IgD-negative memory B cell (primary cell): ENCODE measurements at regions not wholly inside any gene's neighbourhood (a gene's known extent, or its start where the extent isn't known, plus 50 kb on each side); places are given as distances from the start of the nearest gene placed in this dataset.

Experiments used
- H3K27ac Mint-ChIP-seq, 3 donors: one replicate each; pipeline ENCODE4 v1.8.0; 2020 to 2022; ENCODE audit warnings: mild to moderate bottlenecking in 3 of 3, mixed read lengths in 3 of 3, moderate library complexity in 1 of 3
- H3K27me3 Mint-ChIP-seq: one replicate; pipeline ENCODE4 v1.8.0; 2021; ENCODE audit warnings: mixed read lengths
- H3K36me3 Mint-ChIP-seq: one replicate; pipeline ENCODE4 v1.8.0; 2020; ENCODE audit warnings: mild to moderate bottlenecking, mixed read lengths
- H3K4me1 Mint-ChIP-seq, 3 donors: one replicate each; pipeline ENCODE4 v1.8.0; 2020 to 2022; ENCODE audit warnings: mixed read lengths in 3 of 3, mild to moderate bottlenecking in 1 of 3
- H3K4me3 Mint-ChIP-seq, 4 donors: one replicate each; pipeline ENCODE4 v1.8.0; 2020 to 2022; ENCODE audit warnings: mild to moderate bottlenecking in 4 of 4, mixed read lengths in 4 of 4, moderate library complexity in 3 of 4
- H3K9me3 Mint-ChIP-seq, 3 donors: one replicate each; pipeline ENCODE4 v1.8.0; 2020 to 2021; ENCODE audit warnings: mixed read lengths in 3 of 3, mild to moderate bottlenecking in 1 of 3

- H3K27me3 Mint-ChIP-seq = peaks cover 30% of the 10 kb centered on the region
- H3K9me3 Mint-ChIP-seq = peaks cover 0 to 2% (median 0%) of the 10 kb centered on the region in 3 donors
- H3K36me3 Mint-ChIP-seq = no peaks in the 10 kb centered on the region
- peak overlapping the region in 1 of 3 donors; percentile 16 for H3K27ac Mint-ChIP-seq
- peaks cover 6 to 16% (median 8%) of the 10 kb centered on the region in 3 donors for H3K4me1 Mint-ChIP-seq
- no peak overlapping the region for H3K4me3 Mint-ChIP-seq
Observed at GRCh38 chr4:41883988-41884734, 51.1 kb upstream of the TMEM33 start.

GRCh38 chr4:41882625-41883347, 52.4 kb upstream of the TMEM33 start:
- peaks cover 42% of the 10 kb centered on the region for H3K27me3 Mint-ChIP-seq
- peak overlapping the region; percentile 44 to 75 (median 56) for H3K4me3 Mint-ChIP-seq
- peaks cover 6 to 16% (median 10%) of the 10 kb centered on the region in 3 donors for H3K4me1 Mint-ChIP-seq
- H3K36me3 Mint-ChIP-seq = no peaks in the 10 kb centered on the region
- peaks cover 0 to 2% (median 0%) of the 10 kb centered on the region in 3 donors for H3K9me3 Mint-ChIP-seq
- H3K27ac Mint-ChIP-seq = peak overlapping the region in 1 of 3 donors; percentile 23

- Mint-ChIP-seq H3K4me3 (peak overlapping the region; percentile 44 to 75 (median 56)), H3K4me1 (peaks cover 6 to 16% (median 10%) of the 10 kb centered on the region in 3 donors), H3K27ac (no peak overlapping the region), H3K27me3 (peaks cover 45% of the 10 kb centered on the region), H3K36me3 (no peaks in the 10 kb centered on the region), H3K9me3 (peaks cover 0 to 2% (median 0%) of the 10 kb centered on the region in 3 donors)
Observed at GRCh38 chr4:41881981-41882624, 53.1 kb upstream of the TMEM33 start.

- Mint-ChIP-seq H3K9me3 (peaks cover 0 to 2% (median 0%) of the 10 kb centered on the region in 3 donors), H3K36me3 (peaks cover 2% of the 10 kb centered on the region), H3K4me3 (peak overlapping the region; percentile 9 to 57 (median 44)), H3K4me1 (peaks cover 6 to 16% (median 10%) of the 10 kb centered on the region in 3 donors), H3K27ac (peak overlapping the region in 2 of 3 donors; percentile 86), H3K27me3 (peaks cover 51% of the 10 kb centered on the region)
Observed at GRCh38 chr4:41880840-41881831, 54.1 kb upstream of the TMEM33 start.

- peak overlapping the region; percentile 63 to 86 (median 65) for H3K27ac Mint-ChIP-seq
- H3K4me3 Mint-ChIP-seq = peak overlapping the region in 1 of 4 donors; percentile 57
- H3K4me1 Mint-ChIP-seq = peaks cover 6 to 16% (median 10%) of the 10 kb centered on the region in 3 donors
Observed at GRCh38 chr4:41880022-41880837, 55.0 kb upstream of the TMEM33 start.

GRCh38 chr4:41879552-41879951, 55.7 kb upstream of the TMEM33 start:
- H3K4me3 Mint-ChIP-seq = no peak overlapping the region
- peaks cover 6 to 16% (median 10%) of the 10 kb centered on the region in 3 donors for H3K4me1 Mint-ChIP-seq
- H3K27ac Mint-ChIP-seq = peak overlapping the region in 1 of 3 donors; percentile 65
- peaks cover 2% of the 10 kb centered on the region for H3K36me3 Mint-ChIP-seq
- peaks cover 62% of the 10 kb centered on the region for H3K27me3 Mint-ChIP-seq
- peaks cover 0 to 2% (median 0%) of the 10 kb centered on the region in 3 donors for H3K9me3 Mint-ChIP-seq

More at GRCh38 chr4:41880022-41880837, 55.0 kb upstream of the TMEM33 start:
- Mint-ChIP-seq H3K27me3 (peaks cover 59% of the 10 kb centered on the region), H3K36me3 (peaks cover 2% of the 10 kb centered on the region), H3K9me3 (peaks cover 0 to 2% (median 0%) of the 10 kb centered on the region in 3 donors)

GRCh38 chr4:41878991-41879491, 56.2 kb upstream of the TMEM33 start:
- H3K36me3 Mint-ChIP-seq = peaks cover 2% of the 10 kb centered on the region
- peaks cover 0 to 2% (median 0%) of the 10 kb centered on the region in 3 donors for H3K9me3 Mint-ChIP-seq
- peaks cover 6 to 16% (median 10%) of the 10 kb centered on the region in 3 donors for H3K4me1 Mint-ChIP-seq
- H3K27me3 Mint-ChIP-seq = peaks cover 67% of the 10 kb centered on the region
- H3K27ac Mint-ChIP-seq = peak overlapping the region in 1 of 3 donors; percentile 65
- no peak overlapping the region for H3K4me3 Mint-ChIP-seq

GRCh38 chr4:41878170-41878969, 56.9 kb upstream of the TMEM33 start:
- Mint-ChIP-seq H3K36me3 (peaks cover 2% of the 10 kb centered on the region), H3K27ac (no peak overlapping the region), H3K4me1 (peaks cover 6 to 16% (median 10%) of the 10 kb centered on the region in 3 donors), H3K4me3 (no peak overlapping the region), H3K9me3 (peaks cover 0 to 2% (median 0%) of the 10 kb centered on the region in 3 donors), H3K27me3 (peaks cover 72% of the 10 kb centered on the region)

- H3K36me3 Mint-ChIP-seq = peaks cover 2% of the 10 kb centered on the region
- H3K27ac Mint-ChIP-seq = no peak overlapping the region
- H3K9me3 Mint-ChIP-seq = peaks cover 0 to 2% (median 0%) of the 10 kb centered on the region in 3 donors
- peaks cover 74% of the 10 kb centered on the region for H3K27me3 Mint-ChIP-seq
- H3K4me1 Mint-ChIP-seq = peaks cover 4 to 13% (median 9%) of the 10 kb centered on the region in 3 donors
- H3K4me3 Mint-ChIP-seq = no peak overlapping the region
Observed at GRCh38 chr4:41877020-41877796, 58.0 kb upstream of the TMEM33 start.

GRCh38 chr4:41874873-41875272, 60.4 kb upstream of the TMEM33 start:
- H3K4me1 Mint-ChIP-seq = peaks cover 0 to 5% (median 2%) of the 10 kb centered on the region in 3 donors
- H3K27me3 Mint-ChIP-seq = peaks cover 71% of the 10 kb centered on the region
- peaks cover 2% of the 10 kb centered on the region for H3K36me3 Mint-ChIP-seq
- H3K9me3 Mint-ChIP-seq = peaks cover 0 to 2% (median 2%) of the 10 kb centered on the region in 3 donors
- no peak overlapping the region for H3K4me3 Mint-ChIP-seq
- H3K27ac Mint-ChIP-seq = no peak overlapping the region

GRCh38 chr4:41874398-41874797, 60.8 kb upstream of the TMEM33 start:
- Mint-ChIP-seq H3K4me3 (no peak overlapping the region), H3K27ac (no peak overlapping the region), H3K27me3 (peaks cover 66% of the 10 kb centered on the region), H3K4me1 (peaks cover 0 to 2% (median 1%) of the 10 kb centered on the region in 3 donors), H3K36me3 (peaks cover 2% of the 10 kb centered on the region), H3K9me3 (peaks cover 0 to 2% (median 2%) of the 10 kb centered on the region in 3 donors)
